Neural progenitor cell (in vitro differentiated cells): ENCODE measurements at regions not wholly inside any gene's neighbourhood (a gene's known extent, or its start where the extent isn't known, plus 50 kb on each side); places are given as distances from the start of the nearest gene placed in this dataset.

Experiments
- DNase-seq: peaks from one replicate; pipeline ENCODE4 v3.0.0-alpha.2; 2016; ENCODE audit warnings: low spot score
- H2AFZ ChIP-seq: fragments of 200-600 bp; sonication (generic); replicated peaks from 2 replicates; pipeline ENCODE4 v1.6.1; 2016; ENCODE audit warnings: antibody characterized with exemption
- H3F3A ChIP-seq: fragments of 200-600 bp; sonication (generic); 2 replicates; pipeline ENCODE4 v1.6.1; 2016; ENCODE audit warnings: antibody characterized with exemption, low read depth
- H3K27ac ChIP-seq: fragments of 200-600 bp; sonication (generic); 2 replicates; pipeline ENCODE4 v1.5.1; 2016; ENCODE audit warnings: mild to moderate bottlenecking
- H3K27me3 ChIP-seq: fragments of 200-600 bp; sonication (generic); 2 replicates; pipeline ENCODE4 v1.6.1; 2016; ENCODE audit warnings: mild to moderate bottlenecking, moderate library complexity
- H3K36me3 ChIP-seq: fragments of 200-600 bp; sonication (generic); 2 replicates; pipeline ENCODE4 v1.5.1; 2016
- H3K4me1 ChIP-seq: fragments of 200-600 bp; sonication (generic); 2 replicates; pipeline ENCODE4 v1.6.1; 2016; ENCODE audit warnings: mixed run types
- H3K4me2 ChIP-seq: fragments of 200-600 bp; sonication (generic); 2 replicates; pipeline ENCODE4 v1.6.1; 2016
- H3K4me3 ChIP-seq: fragments of 200-600 bp; sonication (generic); 2 replicates; pipeline ENCODE4 v1.5.1; 2016
- H3K79me2 ChIP-seq: fragments of 200-600 bp; sonication (generic); 2 replicates; pipeline ENCODE4 v1.6.1; 2016; ENCODE audit warnings: low read depth
- H3K9ac ChIP-seq: fragments of 200-600 bp; sonication (generic); 2 replicates; pipeline ENCODE4 v1.6.1; 2016
- H3K9me3 ChIP-seq: fragments of 200-600 bp; sonication (generic); 2 replicates; pipeline ENCODE4 v1.5.1; 2016; ENCODE audit warnings: low read depth
- H4K20me1 ChIP-seq: fragments of 200-600 bp; sonication (generic); 2 replicates; pipeline ENCODE4 v1.6.1; 2016; ENCODE audit warnings: low read depth
- H3K27ac Mint-ChIP-seq: 3 replicates; pipeline ENCODE4 v1.8.0; 2021; ENCODE audit warnings: mixed read lengths
- H3K27me3 Mint-ChIP-seq: 2 replicates; pipeline ENCODE4 v1.8.0; 2022; ENCODE audit warnings: low read depth, mild to moderate bottlenecking, inconsistent platforms, moderate library complexity, mixed read lengths; ENCODE audit not compliant: insufficient read depth
- H3K36me3 Mint-ChIP-seq: 3 replicates; pipeline ENCODE4 v1.8.0; 2021; ENCODE audit warnings: mixed read lengths
- H3K4me1 Mint-ChIP-seq: 3 replicates; pipeline ENCODE4 v1.8.0; 2021; ENCODE audit warnings: mixed read lengths
- H3K4me3 Mint-ChIP-seq: 3 replicates; pipeline ENCODE4 v1.8.0; 2021; ENCODE audit warnings: mild to moderate bottlenecking, moderate library complexity, mixed read lengths
- H3K9me3 Mint-ChIP-seq: 3 replicates; pipeline ENCODE4 v1.8.0; 2020; ENCODE audit warnings: mixed read lengths
- EZH2 ChIP-seq: fragments of 200-600 bp; sonication (generic); IDR thresholded peaks from 2 replicates; pipeline ENCODE4 v1.6.1; 2017; ENCODE audit warnings: antibody characterized with exemption, mild to moderate bottlenecking, moderate library complexity
- EZH2phosphoT487 ChIP-seq: fragments of 200-600 bp; sonication (generic); IDR thresholded peaks from 2 replicates; pipeline ENCODE4 v1.6.1; 2017; ENCODE audit warnings: antibody characterized with exemption
- TF ChIP-seq, protein P1 (sequence below): fragments of 200-600 bp; sonication (generic); IDR thresholded peaks from 2 replicates; pipeline ENCODE4 v1.5.1; 2017; ENCODE audit warnings: antibody characterized with exemption, mild to moderate bottlenecking

GRCh38 chr6:112434896-112435435 is 87.8 kb downstream of the RFPL4B start:
- H3K27me3 ChIP-seq = no peaks in the 10 kb centered on the region
- no peaks in the 10 kb centered on the region for H3K9me3 ChIP-seq
- H3K36me3 ChIP-seq = no peaks in the 10 kb centered on the region
- H3K4me1 ChIP-seq = peaks cover 7% of the 10 kb centered on the region
- no peaks in the 10 kb centered on the region for H3K79me2 ChIP-seq
- no peak overlapping the region for H3K4me3 ChIP-seq
- no peak overlapping the region for H3K4me3 Mint-ChIP-seq
- no peak overlapping the region for H3K9ac ChIP-seq
- no peak overlapping the region for H3K27ac ChIP-seq
- H4K20me1 ChIP-seq = no peaks in the 10 kb centered on the region
- TF ChIP-seq EZH2phosphoT487 (no peak), EZH2 (no peak)
- TF ChIP-seq, protein P1, sequence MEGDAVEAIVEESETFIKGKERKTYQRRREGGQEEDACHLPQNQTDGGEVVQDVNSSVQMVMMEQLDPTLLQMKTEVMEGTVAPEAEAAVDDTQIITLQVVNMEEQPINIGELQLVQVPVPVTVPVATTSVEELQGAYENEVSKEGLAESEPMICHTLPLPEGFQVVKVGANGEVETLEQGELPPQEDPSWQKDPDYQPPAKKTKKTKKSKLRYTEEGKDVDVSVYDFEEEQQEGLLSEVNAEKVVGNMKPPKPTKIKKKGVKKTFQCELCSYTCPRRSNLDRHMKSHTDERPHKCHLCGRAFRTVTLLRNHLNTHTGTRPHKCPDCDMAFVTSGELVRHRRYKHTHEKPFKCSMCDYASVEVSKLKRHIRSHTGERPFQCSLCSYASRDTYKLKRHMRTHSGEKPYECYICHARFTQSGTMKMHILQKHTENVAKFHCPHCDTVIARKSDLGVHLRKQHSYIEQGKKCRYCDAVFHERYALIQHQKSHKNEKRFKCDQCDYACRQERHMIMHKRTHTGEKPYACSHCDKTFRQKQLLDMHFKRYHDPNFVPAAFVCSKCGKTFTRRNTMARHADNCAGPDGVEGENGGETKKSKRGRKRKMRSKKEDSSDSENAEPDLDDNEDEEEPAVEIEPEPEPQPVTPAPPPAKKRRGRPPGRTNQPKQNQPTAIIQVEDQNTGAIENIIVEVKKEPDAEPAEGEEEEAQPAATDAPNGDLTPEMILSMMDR = no peak
- peaks cover 16% of the 10 kb centered on the region for H3K4me1 Mint-ChIP-seq
- no peaks in the 10 kb centered on the region for H3F3A ChIP-seq
- H3K27ac Mint-ChIP-seq = no peak overlapping the region
- no peak for DNase-seq
- no peak overlapping the region for H3K4me2 ChIP-seq
- H3K27me3 Mint-ChIP-seq = peaks cover 2% of the 10 kb centered on the region
- H2AFZ ChIP-seq = no peak overlapping the region
- no peaks in the 10 kb centered on the region for H3K9me3 Mint-ChIP-seq
- peaks cover 2% of the 10 kb centered on the region for H3K36me3 Mint-ChIP-seq

DNA sequence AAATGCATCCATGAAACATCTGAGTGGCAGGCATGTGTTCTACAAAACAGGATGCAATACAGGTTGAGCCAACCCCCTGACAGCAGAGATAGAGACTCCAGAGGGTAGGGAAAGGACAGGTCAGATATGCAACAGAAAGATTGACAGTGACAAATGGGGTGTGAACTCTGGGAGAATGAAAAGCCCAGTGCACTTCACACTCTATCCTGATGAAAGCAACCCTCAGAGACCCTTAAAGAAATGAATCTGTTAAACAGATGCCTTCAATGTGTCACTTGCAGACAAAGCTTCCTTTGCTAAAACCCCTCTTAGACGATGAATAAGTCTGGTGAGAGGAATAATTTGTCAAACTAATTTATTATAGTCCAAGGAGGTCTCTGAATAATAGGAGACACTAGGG is 89.9 kb downstream of the RFPL4B start:
- Histone ChIP-seq H3K27ac (no peak overlapping the region), H3K27me3 (no peaks in the 10 kb centered on the region), H3F3A (no peaks in the 10 kb centered on the region), H3K79me2 (no peaks in the 10 kb centered on the region), H3K36me3 (no peaks in the 10 kb centered on the region), H2AFZ (peak overlapping the region; percentile 9), H4K20me1 (no peaks in the 10 kb centered on the region), H3K9ac (no peak overlapping the region), H3K9me3 (no peaks in the 10 kb centered on the region), H3K4me2 (no peak overlapping the region), H3K4me1 (peaks cover 9% of the 10 kb centered on the region), H3K4me3 (no peak overlapping the region)
- H3K27ac Mint-ChIP-seq = no peak overlapping the region
- H3K4me1 Mint-ChIP-seq = peaks cover 22% of the 10 kb centered on the region
- TF ChIP-seq EZH2phosphoT487 (no peak), EZH2 (no peak)
- TF ChIP-seq, protein P1 = no peak
- no peak overlapping the region for H3K4me3 Mint-ChIP-seq
- H3K27me3 Mint-ChIP-seq = peaks cover 2% of the 10 kb centered on the region
- H3K36me3 Mint-ChIP-seq = no peaks in the 10 kb centered on the region
- DNase-seq = no peak
- no peaks in the 10 kb centered on the region for H3K9me3 Mint-ChIP-seq

DNA sequence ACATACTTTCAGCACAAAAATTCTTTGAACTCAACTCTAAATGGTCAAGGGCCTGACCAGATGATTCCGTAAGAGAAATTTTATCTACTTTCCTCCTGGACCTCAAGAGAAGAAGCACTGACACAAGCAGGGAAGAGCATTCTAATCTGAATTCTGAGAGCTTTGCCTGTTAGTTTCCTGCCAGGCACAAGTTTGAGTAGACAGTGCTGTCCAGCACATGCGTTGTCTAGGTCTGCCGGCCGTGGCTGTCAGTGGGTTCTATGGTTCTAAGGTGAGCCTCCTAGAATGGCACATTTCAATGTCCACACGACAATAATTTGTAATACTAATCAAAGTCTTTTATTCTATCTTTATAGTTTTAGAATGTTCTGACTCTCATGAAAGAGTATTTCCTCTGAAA is 91.9 kb downstream of the RFPL4B start:
- Mint-ChIP-seq H3K27me3 (peaks cover 2% of the 10 kb centered on the region), H3K36me3 (no peaks in the 10 kb centered on the region), H3K9me3 (no peaks in the 10 kb centered on the region), H3K4me3 (no peak overlapping the region), H3K4me1 (peaks cover 37% of the 10 kb centered on the region), H3K27ac (no peak overlapping the region)
- H3K27ac ChIP-seq = no peak overlapping the region
- DNase-seq = no peak
- no peak overlapping the region for H3K4me2 ChIP-seq
- H3K4me3 ChIP-seq = no peak overlapping the region
- no peak overlapping the region for H3K9ac ChIP-seq
- H3K79me2 ChIP-seq = no peaks in the 10 kb centered on the region
- H3K9me3 ChIP-seq = no peaks in the 10 kb centered on the region
- no peaks in the 10 kb centered on the region for H3F3A ChIP-seq
- no peaks in the 10 kb centered on the region for H4K20me1 ChIP-seq
- peaks cover 26% of the 10 kb centered on the region for H3K4me1 ChIP-seq
- H3K27me3 ChIP-seq = no peaks in the 10 kb centered on the region
- no peaks in the 10 kb centered on the region for H3K36me3 ChIP-seq
- TF ChIP-seq EZH2phosphoT487 = no peak
- TF ChIP-seq, protein P1 = no peak
- no peak for TF ChIP-seq EZH2
- H2AFZ ChIP-seq = no peak overlapping the region
